ENCODE measurements at regions not wholly inside any gene's neighbourhood (a gene's known extent, or its start where the extent isn't known, plus 50 kb on each side); places are given as distances from the start of the nearest gene placed in this dataset.
"Not testable (repeated sequence)": the region's sequence is repeated elsewhere in the genome, so short reads cannot be mapped to it uniquely, and the experiment has no call there.

DNA sequence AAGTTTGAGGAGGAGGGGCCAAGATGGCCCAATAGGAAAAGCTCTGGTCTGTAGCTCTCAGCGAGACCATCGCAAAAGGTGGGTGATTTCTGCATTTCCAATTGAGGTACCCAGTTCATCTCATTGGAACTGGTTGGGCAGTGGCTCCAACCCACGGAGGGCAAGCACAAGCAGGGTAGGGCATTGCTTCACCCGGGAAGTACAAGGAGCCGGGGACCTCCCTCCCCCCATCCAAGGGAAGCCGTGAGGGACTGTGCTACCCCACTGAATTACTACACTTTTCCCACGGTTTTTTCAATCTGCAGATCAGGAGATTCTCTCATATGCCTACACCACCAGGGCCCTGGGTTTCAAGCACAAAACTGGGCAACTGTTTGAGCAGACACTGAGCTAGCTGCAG, 58.0 kb upstream of the EFCAB3 start:
- DNase-seq: no peak

DNA sequence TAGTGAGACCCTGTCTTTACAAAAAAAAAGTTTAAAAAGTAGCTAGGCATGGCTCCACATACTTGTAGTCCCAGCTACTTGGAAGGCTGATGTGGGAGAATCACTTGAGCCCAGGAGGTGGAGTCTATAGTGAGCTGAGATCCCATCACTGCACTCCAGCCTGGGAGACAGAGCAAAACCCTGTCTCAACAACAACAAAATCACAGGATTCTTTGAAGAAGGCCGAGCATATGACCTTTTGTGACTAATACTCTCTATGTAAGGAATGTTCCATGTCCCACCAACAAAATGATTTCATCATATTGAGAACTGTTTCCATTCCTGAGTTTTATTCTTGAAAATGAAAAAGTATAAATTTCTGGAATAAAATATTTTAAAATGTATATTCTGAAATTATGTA, 58.9 kb upstream of the EFCAB3 start:
- DNase-seq: no peak

DNA sequence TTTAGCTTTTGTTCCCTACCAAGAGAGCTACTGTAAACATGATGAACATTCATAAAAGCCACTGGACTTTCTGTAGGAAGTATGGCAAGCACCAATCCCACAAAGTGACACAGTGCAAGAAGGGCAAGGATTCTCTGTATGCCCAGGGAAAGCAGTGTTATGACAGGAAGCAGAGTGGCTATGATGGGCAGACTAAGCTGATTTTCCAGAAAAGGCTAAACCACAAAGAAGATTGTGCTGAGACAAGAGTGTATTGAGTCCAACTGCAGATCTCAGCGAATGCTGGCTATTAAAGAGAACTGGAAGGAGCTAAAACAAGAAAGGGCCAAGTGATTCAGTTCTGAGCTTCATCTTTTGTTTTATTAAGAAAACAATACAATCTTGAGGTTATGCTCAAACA, 60.5 kb upstream of the EFCAB3 start:
- DNase-seq: no peak

DNA sequence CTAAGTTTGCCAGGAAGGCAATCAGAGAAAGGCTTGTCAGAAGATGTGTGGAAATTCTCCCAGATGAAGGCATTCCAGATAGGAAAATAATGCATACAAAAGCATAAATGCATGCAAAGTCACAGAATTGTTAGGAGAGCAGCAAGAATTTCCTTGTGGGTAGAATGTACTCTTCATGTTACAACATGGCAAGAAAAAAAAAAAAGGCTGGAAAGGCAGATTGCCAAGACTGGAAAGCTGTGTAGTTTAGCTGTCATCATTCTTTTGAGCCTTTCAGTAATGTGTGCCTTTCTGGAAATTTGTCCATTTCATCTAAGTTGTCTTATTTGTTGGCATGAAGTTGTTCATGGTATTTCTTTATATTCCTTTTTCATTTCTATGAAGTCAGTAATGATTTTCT, 71.0 kb upstream of the EFCAB3 start:
- DNase-seq: no peak

DNA sequence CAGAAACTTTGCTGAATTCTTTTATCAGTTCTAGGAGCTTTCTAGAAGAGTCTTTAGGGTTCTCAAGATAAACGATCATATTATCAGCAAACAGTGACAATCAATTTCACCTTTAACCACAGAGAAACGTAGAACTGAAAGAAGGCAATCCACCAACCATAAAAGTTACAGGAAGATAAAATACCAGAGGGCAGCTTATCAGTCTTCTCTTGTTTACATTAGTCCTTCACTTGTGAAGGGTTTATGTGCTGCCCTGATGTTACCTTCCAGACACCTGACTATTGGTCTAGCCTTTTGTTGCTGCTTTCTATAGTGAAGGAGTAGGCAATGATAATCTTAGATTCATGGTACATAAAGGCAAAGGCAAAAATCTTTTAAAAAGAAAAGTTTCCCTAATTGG, 73.2 kb upstream of the EFCAB3 start:
- no peak for DNase-seq

DNA sequence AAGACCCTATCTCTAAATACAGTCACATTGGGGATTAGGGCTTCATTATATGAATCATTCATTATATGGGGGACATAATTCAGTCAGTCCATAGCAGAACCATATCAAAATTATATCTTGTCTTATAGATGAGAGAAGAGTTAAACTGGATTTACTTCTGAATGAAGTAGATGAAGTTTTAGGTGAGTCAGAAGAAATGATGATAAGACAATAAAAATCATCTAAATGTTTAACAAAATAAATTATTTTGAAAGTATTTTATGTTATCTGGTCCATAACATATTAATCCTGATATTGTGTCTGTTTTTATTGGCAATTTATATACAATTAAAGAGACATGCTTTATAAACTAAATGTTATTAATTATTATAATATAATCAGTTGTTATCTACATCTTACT, 76.9 kb upstream of the EFCAB3 start:
- DNase-seq: no peak

DNA sequence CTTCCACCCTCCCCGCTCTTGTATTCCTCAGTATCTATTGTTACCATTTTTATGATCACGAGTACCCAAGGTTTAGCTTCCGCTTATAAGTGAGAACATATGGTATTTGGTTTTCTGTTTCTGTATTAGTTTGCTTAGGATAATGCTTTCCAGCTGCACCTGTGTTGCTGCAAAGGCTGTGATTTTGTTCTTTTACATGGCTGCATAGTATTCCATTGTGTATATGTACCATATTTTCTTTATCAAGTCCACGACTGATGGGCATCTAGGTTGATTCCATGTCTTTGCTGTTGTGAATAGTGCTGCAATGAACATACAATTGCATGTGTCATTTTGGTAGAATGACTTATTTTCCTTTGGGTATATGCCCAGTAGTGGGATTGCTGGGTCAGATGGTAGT, 79.7 kb upstream of the EFCAB3 start:
- DNase-seq: no peak

DNA sequence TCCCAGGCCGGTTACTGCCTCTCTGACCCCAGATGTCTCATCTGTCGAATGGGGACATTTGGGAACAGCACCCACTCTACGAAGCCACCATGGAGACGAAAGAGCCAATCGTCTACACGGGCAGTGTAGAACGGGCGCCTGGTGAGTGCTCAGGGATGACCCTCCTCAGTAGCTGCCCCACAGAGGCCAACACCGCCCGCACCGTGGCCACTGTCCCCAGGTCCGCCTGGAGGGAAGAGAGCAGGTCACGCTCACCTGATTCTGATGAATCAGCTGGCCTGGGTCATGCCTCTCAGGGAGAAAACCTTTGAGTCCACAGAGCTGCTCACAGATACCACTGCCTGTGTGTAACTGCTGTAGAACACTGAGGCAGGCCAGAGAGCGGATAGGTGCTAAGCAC, 105.1 kb upstream of the EFCAB3 start:
- not testable (repeated sequence) for DNase-seq

DNA sequence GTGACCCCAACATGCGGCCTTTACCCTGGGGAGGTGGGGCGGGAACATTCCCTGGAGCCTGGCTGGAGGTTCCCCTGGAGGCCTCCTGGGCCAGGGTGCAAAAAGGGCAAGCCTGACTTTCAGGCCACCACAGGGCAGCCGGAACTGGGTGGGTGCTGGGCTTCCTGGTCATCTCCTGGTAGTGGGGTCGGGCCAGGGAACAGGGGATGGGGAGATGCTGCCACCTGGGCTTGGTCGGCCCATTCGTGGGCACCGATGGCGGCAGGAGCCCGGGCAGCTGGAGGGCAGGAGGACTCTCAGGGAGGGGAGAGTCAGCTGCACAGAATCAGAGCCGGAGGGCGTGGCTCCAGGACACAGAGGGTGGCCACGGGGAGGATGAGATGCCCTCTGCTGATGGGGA, 112.0 kb upstream of the EFCAB3 start:
- DNase-seq: not testable (repeated sequence)

DNA sequence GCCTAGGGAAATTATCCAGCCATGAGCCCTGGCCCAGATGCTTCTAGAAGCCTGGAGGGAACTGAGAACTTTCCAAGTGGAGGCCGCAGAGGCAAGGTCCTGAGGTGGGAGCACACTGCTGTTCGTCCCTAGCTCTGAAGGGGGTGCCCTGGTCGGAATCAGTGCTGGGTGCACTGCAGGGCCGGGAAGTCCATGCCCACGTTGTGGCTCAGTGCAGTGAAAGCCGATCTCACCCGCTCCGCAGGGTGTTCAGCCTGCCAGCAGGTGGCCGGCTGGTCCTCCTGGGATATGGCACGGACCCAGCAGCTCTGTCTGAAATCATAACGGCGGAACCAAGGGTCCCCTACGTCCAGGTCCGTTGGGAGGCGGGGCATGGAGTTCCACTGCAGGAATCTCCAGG, 115.4 kb upstream of the EFCAB3 start:
- not testable (repeated sequence) for DNase-seq

DNA sequence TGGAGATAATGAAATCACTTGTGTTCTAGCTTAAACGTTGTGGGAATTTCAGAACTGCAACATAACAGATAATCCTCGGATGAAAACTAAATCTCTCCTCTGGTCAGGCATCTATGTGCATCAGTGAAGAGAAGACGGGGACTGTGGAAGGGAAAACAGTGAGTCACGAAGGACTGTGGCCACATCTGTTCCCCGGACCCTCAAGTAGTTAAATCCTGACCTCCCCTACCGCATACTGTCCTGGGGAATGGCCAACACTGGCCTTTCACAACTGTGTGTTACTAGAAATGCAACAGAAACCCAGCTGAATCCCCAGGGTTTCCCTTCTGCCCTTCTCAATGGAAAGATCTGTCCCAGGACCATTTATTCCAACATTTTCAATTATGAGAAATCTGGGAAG, 124.6 kb upstream of the EFCAB3 start:
- DNase-seq: not testable (repeated sequence)

DNA sequence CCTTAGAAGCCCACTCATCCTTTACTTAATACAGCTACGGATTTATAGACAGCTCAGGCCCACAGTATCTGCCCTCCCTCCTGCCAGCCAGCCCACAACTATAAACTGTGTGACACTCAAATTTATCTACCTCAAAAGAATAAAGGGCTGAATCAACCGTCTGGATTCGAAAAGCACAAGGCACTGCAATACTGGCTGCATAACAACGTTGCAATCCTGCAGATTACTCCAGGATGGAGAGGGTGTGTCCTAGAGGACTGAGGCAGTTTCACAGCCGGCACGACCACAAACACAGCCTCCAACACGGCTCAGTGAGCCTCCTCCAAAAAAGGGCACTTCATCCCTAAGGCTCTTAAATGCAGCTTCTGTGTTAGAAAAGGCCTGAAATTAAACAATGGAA, 138.3 kb upstream of the EFCAB3 start:
- DNase-seq: not testable (repeated sequence)

DNA sequence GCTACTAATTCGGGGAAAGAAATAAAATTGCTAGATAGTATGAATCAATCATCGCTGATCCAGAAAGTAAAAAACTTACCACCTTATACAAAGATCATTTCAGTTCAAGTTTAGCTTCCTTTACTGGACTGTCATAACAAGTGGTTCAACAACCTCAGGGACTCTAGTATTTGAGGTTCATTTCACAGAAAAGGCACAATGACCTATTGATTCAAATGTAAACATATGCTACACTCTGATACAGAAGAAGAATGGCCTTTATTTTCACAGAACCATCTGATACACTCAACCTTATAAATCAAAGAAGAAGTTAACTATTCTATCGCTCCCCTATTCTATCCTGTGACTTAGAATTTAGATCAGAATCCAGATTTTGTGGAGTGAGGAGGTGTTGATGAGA, 140.8 kb upstream of the EFCAB3 start:
- not testable (repeated sequence) for DNase-seq

DNA sequence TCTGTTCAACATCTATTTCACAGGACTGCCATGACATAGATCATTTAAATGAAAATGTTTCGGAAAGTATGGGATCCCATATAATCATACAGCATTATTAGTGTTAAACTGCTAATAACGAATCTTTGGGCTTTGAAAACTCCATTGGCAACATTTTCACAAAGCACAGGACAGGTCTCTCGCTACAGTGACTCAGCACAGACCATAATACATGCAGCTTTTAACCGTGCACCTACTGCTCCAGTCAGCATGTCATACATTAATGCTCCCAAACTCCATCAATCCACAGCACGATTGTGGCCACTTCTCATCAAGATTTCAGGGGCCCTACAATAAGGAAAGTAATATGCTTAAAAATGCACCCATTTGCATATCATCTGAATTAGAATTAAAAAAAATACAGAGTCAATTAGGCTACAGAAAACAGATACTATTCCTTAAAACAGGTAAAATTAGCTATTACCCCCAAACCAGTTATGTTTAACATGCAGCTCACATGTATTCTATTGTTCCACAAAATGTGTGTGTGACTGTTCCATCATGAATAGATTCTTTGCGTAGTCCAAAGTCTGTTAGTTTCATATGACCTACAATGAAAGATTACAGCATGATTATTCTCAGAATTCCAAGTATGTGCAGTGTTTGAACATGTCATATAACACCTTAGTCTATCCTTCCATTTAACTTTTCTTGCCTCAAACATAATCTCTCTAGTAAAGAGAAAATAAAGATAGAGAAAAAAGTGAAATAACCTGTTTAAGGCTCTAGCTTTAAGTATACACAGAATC, 141.6 kb upstream of the EFCAB3 start:
- DNase-seq: not testable (repeated sequence)

DNA sequence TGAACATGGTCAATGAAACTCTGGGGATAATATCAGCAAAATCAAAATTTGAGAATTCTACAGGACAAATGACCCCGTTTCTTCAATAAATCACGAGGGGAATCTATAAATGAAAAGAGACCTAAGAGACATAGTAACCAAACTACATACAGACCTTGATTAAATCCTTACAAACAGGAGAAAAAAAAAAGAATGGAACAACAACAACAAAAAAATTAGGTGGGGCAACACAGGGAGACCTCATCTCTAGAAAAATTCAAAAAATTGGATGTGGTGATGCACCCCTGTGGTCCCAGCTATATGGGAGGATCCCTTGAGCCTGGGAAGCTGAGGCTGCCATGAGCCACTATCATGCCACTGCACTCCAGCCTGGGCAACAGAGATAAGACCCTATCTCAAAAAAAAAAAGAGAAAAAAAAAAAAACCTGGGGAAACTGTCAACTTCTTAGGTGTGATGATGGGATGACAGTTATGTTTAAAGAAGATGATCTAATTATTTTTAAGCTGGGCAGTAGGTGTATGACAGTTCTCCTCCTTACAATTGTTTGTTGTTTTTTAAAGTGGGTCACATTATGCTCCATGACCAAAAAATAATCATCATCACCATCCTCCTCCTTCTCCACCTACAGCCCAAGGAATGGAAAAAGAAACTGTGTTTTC, 146.4 kb upstream of the EFCAB3 start:
- not testable (repeated sequence) for DNase-seq

DNA sequence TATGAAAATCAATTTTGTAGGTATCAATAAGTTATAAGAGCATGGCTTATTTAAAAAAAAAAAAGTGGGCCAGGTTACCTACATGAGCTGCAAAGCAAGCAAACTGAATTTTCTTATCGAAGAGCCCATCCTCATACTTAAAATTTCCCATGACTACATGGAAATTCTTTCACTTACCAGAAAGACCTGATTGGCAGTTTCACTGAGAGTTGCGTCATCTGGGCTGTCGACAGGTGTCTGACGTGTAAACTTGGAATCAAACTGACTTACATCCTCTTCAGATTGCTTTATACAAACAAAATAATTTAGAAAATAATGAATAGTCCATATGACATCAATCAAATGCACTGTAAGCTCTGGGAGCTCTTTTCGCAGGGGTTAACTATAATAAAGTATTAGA, 149.1 kb upstream of the EFCAB3 start:
- DNase-seq: not testable (repeated sequence)

DNA sequence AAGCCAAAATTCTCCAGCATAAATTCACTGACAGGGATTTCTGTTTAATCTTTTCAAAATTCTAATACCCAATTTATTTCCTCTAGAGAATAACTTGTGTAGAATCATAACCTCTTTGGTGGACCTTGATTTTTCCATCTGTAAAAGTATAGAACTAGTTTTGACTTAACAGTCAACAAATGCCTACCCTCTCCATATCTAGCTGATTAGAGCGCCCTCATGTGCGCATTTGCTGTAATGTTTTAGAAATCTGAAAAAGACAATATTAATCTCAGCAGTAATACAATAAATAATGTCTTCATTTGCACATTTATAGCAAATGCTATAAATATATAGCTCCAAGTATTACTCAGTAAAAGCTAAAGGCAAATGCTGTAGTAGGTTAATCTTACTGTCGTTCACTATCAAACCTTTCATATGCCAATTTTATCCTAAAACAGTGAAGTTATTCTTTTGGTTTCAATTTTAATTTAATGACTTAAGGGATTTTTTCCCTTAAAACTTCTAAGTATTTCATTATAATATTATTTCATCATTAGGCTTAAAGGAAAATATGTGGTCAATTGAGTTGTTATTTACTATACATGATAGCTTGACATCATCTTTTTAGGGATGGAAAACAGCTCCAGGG, 153.6 kb upstream of the EFCAB3 start:
- DNase-seq: not testable (repeated sequence)

DNA sequence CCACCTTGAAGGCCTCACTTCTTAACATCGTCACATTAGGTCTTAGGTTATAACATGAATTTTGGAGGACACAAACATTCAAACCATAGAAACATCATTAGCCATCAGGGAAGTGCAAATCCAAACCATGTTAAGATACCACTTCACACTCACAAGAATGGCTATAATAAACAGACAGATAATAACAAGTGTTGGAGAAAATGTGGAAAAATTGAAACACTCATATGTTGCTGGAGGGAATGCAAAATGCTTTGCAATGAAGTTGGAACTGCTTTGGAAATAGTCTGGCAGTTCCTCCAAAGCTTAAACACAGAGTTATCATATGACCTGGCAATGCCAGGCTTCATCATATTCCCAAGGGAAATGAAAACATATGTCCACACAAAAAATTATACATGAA, 156.8 kb upstream of the EFCAB3 start:
- peak; percentile 2 for DNase-seq

DNA sequence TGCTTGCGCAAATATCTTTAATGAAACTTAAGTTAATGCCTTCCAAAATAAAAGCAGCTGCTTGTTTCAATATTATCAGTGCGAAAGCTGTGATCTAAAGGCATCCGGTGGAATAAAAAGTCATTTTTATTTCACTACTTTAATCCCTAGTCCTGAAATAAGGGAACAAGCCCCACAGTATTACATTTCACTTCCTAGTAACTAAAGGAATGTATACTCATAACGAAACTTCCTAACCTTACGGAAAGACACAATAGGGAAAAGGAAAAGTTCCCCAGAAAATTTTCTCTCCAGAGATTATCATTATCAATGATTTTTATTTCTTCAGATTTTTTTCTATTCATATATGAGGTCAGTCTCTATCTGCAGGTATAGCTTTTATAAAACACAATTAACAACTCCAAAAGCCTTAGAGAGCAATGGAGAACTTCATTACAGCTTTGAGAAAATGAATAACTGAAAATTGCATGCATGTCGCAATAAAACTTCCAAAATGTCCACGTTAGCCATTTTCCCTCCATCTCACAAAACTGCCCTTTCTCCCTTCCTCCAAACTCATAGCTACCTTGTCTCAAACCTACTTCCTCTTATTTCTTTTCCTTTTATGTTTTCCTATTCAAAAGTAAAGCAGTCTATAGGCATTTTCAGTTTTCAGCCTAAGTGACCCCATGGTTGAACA, 154.3 kb upstream of the MED13 start:
- no peak for DNase-seq

DNA sequence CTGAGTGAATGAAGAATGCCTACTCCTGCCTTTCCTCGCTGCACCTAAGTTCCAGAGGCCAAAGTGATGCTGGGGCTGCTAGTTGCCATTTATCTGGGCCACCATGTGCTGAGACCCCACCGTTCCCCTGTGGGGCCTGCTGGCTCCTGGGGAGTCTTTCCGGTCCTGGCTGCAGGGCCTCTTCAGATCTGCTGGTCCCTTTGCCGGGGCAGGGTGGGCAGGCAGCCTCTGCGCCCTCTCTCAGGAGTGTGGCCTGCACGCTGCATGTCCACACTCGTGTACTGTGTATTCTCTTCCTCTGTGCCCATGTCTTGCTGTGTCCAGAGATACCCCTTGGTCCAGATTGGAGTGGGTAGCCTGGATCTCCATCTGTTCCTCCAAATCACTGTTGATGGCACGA, 151.8 kb upstream of the MED13 start:
- DNase-seq: no peak

DNA sequence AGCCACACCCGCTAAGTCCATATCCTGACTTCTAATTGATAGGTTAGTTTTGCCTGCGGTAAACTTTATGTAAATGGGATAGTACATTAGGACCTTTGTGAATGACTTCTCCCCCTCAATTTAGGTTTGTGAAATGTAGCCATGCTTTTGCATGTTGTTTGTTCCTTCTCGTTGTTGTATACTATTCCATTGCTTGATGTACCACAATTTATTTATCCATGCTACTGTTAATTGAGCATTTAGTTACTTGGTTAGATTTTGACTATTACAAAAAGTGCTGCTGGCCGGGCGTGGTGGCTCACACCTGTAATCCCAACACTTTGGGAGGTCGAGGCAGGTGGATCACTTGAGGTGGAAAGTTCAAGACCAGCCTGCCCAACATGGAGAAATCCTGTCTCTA, 150.8 kb upstream of the MED13 start:
- DNase-seq: not testable (repeated sequence)

DNA sequence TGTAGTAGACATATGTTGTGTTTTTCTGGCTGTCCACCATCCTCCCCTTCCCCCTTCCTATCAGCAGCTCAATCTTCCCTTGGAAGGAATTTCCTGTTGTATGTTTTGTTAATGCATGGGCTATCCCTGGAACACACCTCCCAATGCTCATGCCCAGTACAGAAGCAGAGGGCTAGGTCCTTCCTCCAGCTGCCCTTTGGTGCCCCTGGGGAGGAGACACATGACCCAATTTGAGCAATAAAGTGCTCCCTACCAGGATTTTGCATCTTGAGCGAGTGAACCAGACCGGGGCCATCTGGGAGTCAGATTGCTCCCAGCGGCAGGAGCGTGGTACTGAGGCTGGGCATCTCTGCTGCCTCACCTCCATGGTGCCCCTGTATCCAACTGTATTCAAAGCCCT, 141.5 kb upstream of the MED13 start:
- DNase-seq: peak; percentile 19

DNA sequence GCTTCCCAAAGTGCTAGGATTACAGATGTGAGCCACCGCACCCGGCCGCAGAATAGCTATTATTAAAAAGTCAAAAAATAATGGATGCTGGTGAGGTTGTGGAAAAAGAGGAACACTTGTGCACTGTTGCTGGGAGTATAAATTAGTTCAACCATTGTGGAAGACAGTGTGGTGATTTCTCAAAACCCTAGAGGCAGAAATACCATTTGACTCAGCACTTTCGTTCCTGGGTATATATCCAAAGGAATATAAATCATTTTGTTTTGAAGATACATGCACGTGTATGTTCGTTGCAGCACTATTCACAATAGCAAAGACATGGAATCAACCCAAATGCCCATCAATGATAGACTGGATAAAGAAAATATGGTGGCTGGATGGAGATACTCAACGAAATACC, 132.1 kb upstream of the MED13 start:
- DNase-seq: not testable (repeated sequence)

DNA sequence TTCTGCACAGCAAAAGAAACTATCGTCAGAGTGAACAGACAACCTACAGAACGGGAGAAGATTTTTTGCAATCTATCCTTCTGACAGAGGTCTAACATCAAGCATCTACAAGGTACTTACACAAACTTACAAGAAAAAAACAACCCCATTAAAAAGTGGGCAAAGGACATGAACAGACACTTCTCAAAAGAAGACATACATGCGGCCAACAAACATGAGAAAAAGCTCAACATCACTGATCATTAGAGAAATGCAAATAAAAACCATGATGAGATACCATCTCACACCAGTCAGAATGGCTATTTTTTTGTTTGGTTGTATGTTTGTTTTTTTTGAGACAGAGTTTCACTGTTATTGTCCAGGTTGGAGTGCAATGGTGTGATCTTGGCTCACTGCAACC, 131.5 kb upstream of the MED13 start:
- not testable (repeated sequence) for DNase-seq

Data from NCI-H2171 treated with DMSO at 0.1 percent for 48 hours (cell line).